22Rv1 (cell line): ENCODE measurements at regions not wholly inside any gene's neighbourhood (a gene's known extent, or its start where the extent isn't known, plus 50 kb on each side); places are given as distances from the start of the nearest gene placed in this dataset.

Experiments
- H3K27ac ChIP-seq: fragments of 450-650 bp; 2 replicates; pipeline ENCODE4 v1.5.1; 2017
- CTCF ChIP-seq: fragments of 450-650 bp; IDR thresholded peaks from 2 replicates; pipeline ENCODE4 v1.5.1; 2017; ENCODE audit warnings: mild to moderate bottlenecking
- ZFX ChIP-seq: fragments of 450-650 bp; IDR thresholded peaks from 2 replicates; pipeline ENCODE4 v1.6.1; 2017; ENCODE audit warnings: antibody characterized with exemption, borderline replicate concordance

- no peak for TF ChIP-seq ZFX
- H3K27ac ChIP-seq: no peak overlapping the region
Observed at GRCh38 chr1:5812295-5812694, 179.9 kb downstream of the NPHP4 start.

GRCh38 chr1:5811419-5811818 lies 180.8 kb downstream of the NPHP4 start:
- H3K27ac ChIP-seq: no peak overlapping the region
- TF ChIP-seq CTCF (no peak), ZFX (no peak)

GRCh38 chr1:5810553-5811270 lies 181.5 kb downstream of the NPHP4 start:
- TF ChIP-seq ZFX (no peak), CTCF (no peak)
- no peak overlapping the region for H3K27ac ChIP-seq

- no peak overlapping the region for H3K27ac ChIP-seq
- TF ChIP-seq ZFX (no peak), CTCF (no peak)
Observed at GRCh38 chr1:5810131-5810530, 182.1 kb downstream of the NPHP4 start.

GRCh38 chr1:5809207-5809788 lies 182.9 kb downstream of the NPHP4 start:
- no peak overlapping the region for H3K27ac ChIP-seq

GRCh38 chr1:5803851-5804250 lies 188.4 kb downstream of the NPHP4 start:
- TF ChIP-seq ZFX (no peak), CTCF (no peak)
- H3K27ac ChIP-seq: no peak overlapping the region

More at GRCh38 chr1:5809207-5809788, 182.9 kb downstream of the NPHP4 start:
- no peak for TF ChIP-seq CTCF
- no peak for TF ChIP-seq ZFX

GRCh38 chr1:5802606-5803005 lies 189.6 kb downstream of the NPHP4 start:
- TF ChIP-seq CTCF: no peak
- no peak for TF ChIP-seq ZFX
- no peak overlapping the region for H3K27ac ChIP-seq
